ENCODE measurements at regions not wholly inside any gene's neighbourhood (a gene's known extent, or its start where the extent isn't known, plus 50 kb on each side); places are given as distances from the start of the nearest gene placed in this dataset.

- no peaks in the 10 kb centered on the region for H3K36me3 ChIP-seq (ENCODE audit: low read depth)
- H3K9me2 ChIP-seq (ENCODE audit: insufficient read depth): no peaks in the 10 kb centered on the region
- H3K4me1 ChIP-seq (replicated peaks; ENCODE audit: insufficient read depth): peaks cover 73% of the 10 kb centered on the region
- H3K9me3 ChIP-seq (ENCODE audit: insufficient read depth, low read depth): no peaks in the 10 kb centered on the region
- H3F3A ChIP-seq (ENCODE audit: insufficient read depth, low read depth): peaks cover 51% of the 10 kb centered on the region
- intact Hi-C loops (cut with micrococcal nuclease; ENCODE audit: unreplicated experiment): loop anchor here (5.0 kb wide), 4 partner anchors 37 to 178 kb away; no protein-coding TSS in a partner anchor
- H4K20me1 ChIP-seq (ENCODE audit: insufficient read depth): no peaks in the 10 kb centered on the region
- 0 out of 2 replicates have a peak, but pooled peaks cover 4% of the 10 kb centered on the region for H3K79me2 ChIP-seq (ENCODE audit: low read depth)
- H3K27ac ChIP-seq: peak overlapping the region; percentile 87
- no peak overlapping the region for H2AFZ ChIP-seq
- CTCF ChIA-PET: no interaction called here
- no peak for TF ChIP-seq EZH2 (IDR thresholded peaks at IDR 0.05; ENCODE audit: low read depth)
- TF ChIP-seq CTCF (conservative IDR thresholded peaks at IDR 0.05): no peak
- no TSS peak for BruUV-seq (replicated peaks)
- POLR2A ChIA-PET (ENCODE audit: unreplicated experiment): no interaction called here
- no peak overlapping the region; the same call in 1 of the 2 replicates for H3K4me2 ChIP-seq
- H3K4me3 ChIP-seq: no peak overlapping the region
- DNase-seq: no peak
- H3K27me3 ChIP-seq (ENCODE audit: insufficient read depth, low read depth): no peaks in the 10 kb centered on the region
Measured at GRCh38 chr1:8134546-8135235, 108.6 kb upstream of the ERRFI1 start.

- H3K36me3 ChIP-seq (ENCODE audit: low read depth): no peaks in the 10 kb centered on the region
- 0 out of 2 replicates have a peak, but pooled peaks cover 4% of the 10 kb centered on the region for H3K79me2 ChIP-seq (ENCODE audit: low read depth)
- peaks cover 45% of the 10 kb centered on the region for H3F3A ChIP-seq (ENCODE audit: insufficient read depth, low read depth)
- ChIA-PET POLR2A (ENCODE audit: unreplicated experiment) (interaction anchor here (0.5 kb wide), 2 partner anchors 21 to 222 kb away, joined by 3 to 7 read pairs; no protein-coding TSS in a partner anchor), CTCF (interaction anchor here (0.6 to 0.8 kb wide), 4 partner anchors 11 to 209 kb away, joined by 3 to 6 read pairs (median 4); no protein-coding TSS in a partner anchor)
- H3K4me1 ChIP-seq (replicated peaks; ENCODE audit: insufficient read depth): peaks cover 64% of the 10 kb centered on the region
- H4K20me1 ChIP-seq (ENCODE audit: insufficient read depth): no peaks in the 10 kb centered on the region
- peak overlapping the region; percentile 29; the same call in 1 of the 2 replicates for H3K4me3 ChIP-seq
- no peaks in the 10 kb centered on the region for H3K9me3 ChIP-seq (ENCODE audit: insufficient read depth, low read depth)
- TF ChIP-seq CTCF (conservative IDR thresholded peaks at IDR 0.05) (no peak), EZH2 (IDR thresholded peaks at IDR 0.05; ENCODE audit: low read depth) (no peak)
- no peak overlapping the region for H2AFZ ChIP-seq
- H3K9me2 ChIP-seq (ENCODE audit: insufficient read depth): no peaks in the 10 kb centered on the region
- no TSS peak for BruUV-seq (replicated peaks)
- peak overlapping the region; percentile 56 for H3K4me2 ChIP-seq
- peak in 1 of 2 experiments; percentile 57 for DNase-seq
- H3K27me3 ChIP-seq (ENCODE audit: insufficient read depth, low read depth): no peaks in the 10 kb centered on the region
- H3K27ac ChIP-seq: peak overlapping the region; percentile 87
- intact Hi-C loops (cut with micrococcal nuclease; ENCODE audit: unreplicated experiment): no loop called here
Measured at GRCh38 chr1:8133657-8134430, 107.7 kb upstream of the ERRFI1 start.

- ChIA-PET CTCF (interaction anchor here (0.6 to 0.7 kb wide), 2 partner anchors 13 to 210 kb away, joined by 3 to 4 read pairs; no protein-coding TSS in a partner anchor), POLR2A (ENCODE audit: unreplicated experiment) (interaction anchor here (0.5 kb wide), 1 partner anchor 221 kb away, joined by 3 read pairs; no protein-coding TSS in a partner anchor)
- intact Hi-C loops (cut with micrococcal nuclease; ENCODE audit: unreplicated experiment): no loop called here
- Histone ChIP-seq H2AFZ (no peak overlapping the region), H3K9me3 (ENCODE audit: insufficient read depth, low read depth) (no peaks in the 10 kb centered on the region), H3K27me3 (ENCODE audit: insufficient read depth, low read depth) (no peaks in the 10 kb centered on the region), H3K9me2 (ENCODE audit: insufficient read depth) (no peaks in the 10 kb centered on the region), H3K79me2 (ENCODE audit: low read depth) (0 out of 2 replicates have a peak, but pooled peaks cover 4% of the 10 kb centered on the region), H3K27ac (peak overlapping the region; percentile 87), H3K4me1 (replicated peaks; ENCODE audit: insufficient read depth) (peaks cover 58% of the 10 kb centered on the region), H4K20me1 (ENCODE audit: insufficient read depth) (no peaks in the 10 kb centered on the region), H3K4me3 (peak overlapping the region; percentile 29; the same call in 1 of the 2 replicates), H3K36me3 (ENCODE audit: low read depth) (no peaks in the 10 kb centered on the region), H3F3A (ENCODE audit: insufficient read depth, low read depth) (peaks cover 39% of the 10 kb centered on the region), H3K4me2 (peak overlapping the region; percentile 56)
- TF ChIP-seq EZH2 (IDR thresholded peaks at IDR 0.05; ENCODE audit: low read depth) (no peak), CTCF (conservative IDR thresholded peaks at IDR 0.05) (no peak)
- peak in 1 of 2 experiments; percentile 72 for DNase-seq
- no TSS peak for BruUV-seq (replicated peaks)
Measured at GRCh38 chr1:8133190-8133589, 107.1 kb upstream of the ERRFI1 start.

Data from PC-9 (cell line).